Liver (tissue), 8 donors: ENCODE measurements at regions not wholly inside any gene's neighbourhood (a gene's known extent, or its start where the extent isn't known, plus 50 kb on each side); places are given as distances from the start of the nearest gene placed in this dataset.

ENCODE experiments used
- DNase-seq: peaks from one replicate; pipeline ENCODE4 v3.0.0-alpha.2; 2017; ENCODE audit warnings: low spot score
- H3K27ac ChIP-seq, 2 donors: one replicate each; pipeline ENCODE4 v1.7.0; 2013; ENCODE audit warnings: inconsistent platforms in 2 of 2, low read length in 2 of 2, control low read depth in 1 of 2, low read depth in 1 of 2, mild to moderate bottlenecking in 1 of 2
- H3K27me3 ChIP-seq, 4 donors: one replicate each; pipeline versions ENCODE4 v1.6.1 to v1.7.0; 2013; ENCODE audit warnings: low read length in 3 of 4, inconsistent platforms in 1 of 4, mild to moderate bottlenecking in 1 of 4, moderate library complexity in 1 of 4; ENCODE audit not compliant: control insufficient read depth in 4 of 4, insufficient read depth in 4 of 4
- H3K36me3 ChIP-seq, 4 donors: one replicate each; pipeline versions ENCODE4 v1.6.1 to v1.7.0; 2013; ENCODE audit warnings: low read length in 3 of 4, mild to moderate bottlenecking in 3 of 4, low read depth in 1 of 4, moderate library complexity in 1 of 4; ENCODE audit not compliant: control insufficient read depth in 4 of 4, insufficient read depth in 3 of 4
- H3K4me1 ChIP-seq, 4 donors: one replicate each; pipeline versions ENCODE4 v1.6.1 to v1.7.0; 2013; ENCODE audit warnings: low read length in 3 of 4, mild to moderate bottlenecking in 3 of 4, moderate library complexity in 1 of 4; ENCODE audit not compliant: control insufficient read depth in 4 of 4, insufficient read depth in 4 of 4
- H3K4me3 ChIP-seq, 3 donors: one replicate each; pipeline versions ENCODE4 v1.6.1 to v1.7.0; 2013; ENCODE audit warnings: low read length in 3 of 3, control low read depth in 1 of 3, low read depth in 1 of 3, mild to moderate bottlenecking in 1 of 3
- H3K9ac ChIP-seq, 2 donors: one replicate each; pipeline ENCODE4 v1.7.0; 2013; ENCODE audit warnings: low read length in 2 of 2, mild to moderate bottlenecking in 2 of 2, moderate library complexity in 2 of 2, control low read depth in 1 of 2, low read depth in 1 of 2
- H3K9me3 ChIP-seq, 4 donors: one replicate each; pipeline versions ENCODE4 v1.6.1 to v1.7.0; 2013; ENCODE audit warnings: low read length in 3 of 4; ENCODE audit not compliant: control insufficient read depth in 4 of 4
- CTCF ChIP-seq: fragments of 150-350 bp; IDR thresholded peaks from 2 replicates; pipeline ENCODE4 v1.5.1; 2017; ENCODE audit warnings: improper control_type of control experiment, low read depth, low read length; ENCODE audit not compliant: missing input control
- EGR1 ChIP-seq, 2 donors: IDR thresholded peaks; 2 replicates each; pipeline ENCODE4 v1.6.1; 2016 to 2018; ENCODE audit warnings: antibody characterized with exemption in 2 of 2, low read depth in 2 of 2
- FOXA2 ChIP-seq: IDR thresholded peaks from 2 replicates; pipeline ENCODE4 v1.6.1; 2016; ENCODE audit warnings: antibody characterized with exemption
- GABPA ChIP-seq, 2 donors: IDR thresholded peaks in 1 of 2; conservative IDR thresholded peaks in 1 of 2; 2 replicates each; pipeline ENCODE4 v1.6.1; 2016; ENCODE audit warnings: antibody characterized with exemption in 2 of 2, mild to moderate bottlenecking in 1 of 2, moderate library complexity in 1 of 2
- HNF4A ChIP-seq, 2 donors: conservative IDR thresholded peaks; 2 replicates each; pipeline ENCODE4 v1.6.1; 2016; ENCODE audit warnings: antibody characterized with exemption in 2 of 2, mild to moderate bottlenecking in 2 of 2
- JUND ChIP-seq, 2 donors: IDR thresholded peaks; 2 replicates each; pipeline ENCODE4 v1.6.1; 2016; ENCODE audit warnings: antibody characterized with exemption in 2 of 2
- MAX ChIP-seq: IDR thresholded peaks from 2 replicates; pipeline ENCODE4 v1.6.1; 2016; ENCODE audit warnings: antibody characterized with exemption
- NR2F2 ChIP-seq: IDR thresholded peaks from 2 replicates; pipeline ENCODE4 v1.6.1; 2016; ENCODE audit warnings: antibody characterized with exemption
- RAD21 ChIP-seq, 2 donors: IDR thresholded peaks; 2 replicates each; pipeline ENCODE4 v1.6.1; 2016; ENCODE audit warnings: antibody characterized with exemption in 2 of 2, mild to moderate bottlenecking in 2 of 2
- RXRA ChIP-seq, 2 donors: IDR thresholded peaks; 2 replicates each; pipeline ENCODE4 v1.6.1; 2017 to 2018; ENCODE audit warnings: antibody characterized with exemption in 2 of 2, mild to moderate bottlenecking in 1 of 2
- SP1 ChIP-seq: IDR thresholded peaks from 2 replicates; pipeline ENCODE4 v1.6.1; 2018; ENCODE audit warnings: antibody characterized with exemption, mild to moderate bottlenecking
- TAF1 ChIP-seq: conservative IDR thresholded peaks from 2 replicates; pipeline ENCODE4 v1.6.1; 2016; ENCODE audit warnings: antibody characterized with exemption, mild to moderate bottlenecking
- YY1 ChIP-seq: IDR thresholded peaks from 2 replicates; pipeline ENCODE4 v1.6.1; 2016; ENCODE audit warnings: antibody characterized with exemption, mild to moderate bottlenecking
- WGBS: extraction: QIAGEN DNeasy Blood & Tissue Kit; methylation state at CpG from one replicate; pipeline ENCODE4 v1.1.7; 2013; 5-methylcytosine and 5-hydroxymethylcytosine counted together
- TF ChIP-seq, protein P1 (sequence below): IDR thresholded peaks from 2 replicates; pipeline ENCODE4 v1.6.1; 2016; ENCODE audit warnings: antibody characterized with exemption
- TF ChIP-seq, protein P2 (sequence below): IDR thresholded peaks from 2 replicates; pipeline ENCODE4 v1.6.1; 2016; ENCODE audit warnings: antibody characterized with exemption, mild to moderate bottlenecking
- donor health status: healthy.
- donor health status: healthy.
- donor health status: healthy.
- donor health status: healthy.
- donor health status: healthy.

DNA sequence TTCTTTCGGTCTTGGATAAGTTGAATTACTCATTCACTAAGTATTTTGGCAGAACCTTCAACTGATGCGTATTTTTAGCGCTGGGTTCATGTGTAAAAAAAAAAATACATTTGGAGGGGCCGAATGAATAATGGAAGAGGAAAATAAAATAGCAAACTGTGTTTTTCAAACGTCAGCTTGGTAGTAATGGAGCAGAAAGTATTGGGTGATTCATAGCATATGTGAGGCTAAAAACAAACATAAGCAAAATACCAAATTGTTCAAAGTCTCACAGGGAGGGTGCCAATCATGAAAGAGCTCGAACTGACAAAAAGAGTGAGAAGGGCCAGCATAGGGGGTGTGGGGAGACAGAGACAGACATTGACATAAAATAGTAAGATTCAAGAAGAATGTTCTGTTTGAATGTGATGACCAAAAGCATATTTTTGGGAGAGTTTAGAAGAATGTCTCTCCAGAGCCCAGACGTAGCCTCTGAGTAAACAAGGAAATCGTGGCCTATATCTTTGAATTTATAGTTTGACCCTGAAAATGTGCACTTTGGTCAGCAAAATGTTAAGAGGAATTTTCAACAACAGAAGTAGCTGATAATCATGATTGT, 174.9 kb upstream of the HMHB1 start:
- Histone ChIP-seq H3K27ac (no peak overlapping the region), H3K27me3 (no peaks in the 10 kb centered on the region), H3K9me3 (no peaks in the 10 kb centered on the region), H3K36me3 (no peaks in the 10 kb centered on the region), H3K4me1 (no peaks in the 10 kb centered on the region), H3K9ac (no peak overlapping the region), H3K4me3 (no peak overlapping the region)
- DNase-seq: no peak
- TF ChIP-seq HNF4A (conservative IDR thresholded peaks at IDR 0.05) (no peak), EGR1 (IDR thresholded peaks at IDR 0.05; ENCODE audit: low read depth in 2 of 2) (no peak), GABPA (IDR thresholded peaks at IDR 0.05 in 1 of 2, conservative IDR thresholded peaks at IDR 0.05 in 1 of 2) (no peak), MAX (no peak), CTCF (no peak), YY1 (no peak), NR2F2 (no peak), RXRA (IDR thresholded peaks at IDR 0.05) (no peak), JUND (IDR thresholded peaks at IDR 0.05) (no peak), FOXA2 (no peak), SP1 (no peak), RAD21 (IDR thresholded peaks at IDR 0.05) (no peak), TAF1 (no peak)
- TF ChIP-seq, protein P1, sequence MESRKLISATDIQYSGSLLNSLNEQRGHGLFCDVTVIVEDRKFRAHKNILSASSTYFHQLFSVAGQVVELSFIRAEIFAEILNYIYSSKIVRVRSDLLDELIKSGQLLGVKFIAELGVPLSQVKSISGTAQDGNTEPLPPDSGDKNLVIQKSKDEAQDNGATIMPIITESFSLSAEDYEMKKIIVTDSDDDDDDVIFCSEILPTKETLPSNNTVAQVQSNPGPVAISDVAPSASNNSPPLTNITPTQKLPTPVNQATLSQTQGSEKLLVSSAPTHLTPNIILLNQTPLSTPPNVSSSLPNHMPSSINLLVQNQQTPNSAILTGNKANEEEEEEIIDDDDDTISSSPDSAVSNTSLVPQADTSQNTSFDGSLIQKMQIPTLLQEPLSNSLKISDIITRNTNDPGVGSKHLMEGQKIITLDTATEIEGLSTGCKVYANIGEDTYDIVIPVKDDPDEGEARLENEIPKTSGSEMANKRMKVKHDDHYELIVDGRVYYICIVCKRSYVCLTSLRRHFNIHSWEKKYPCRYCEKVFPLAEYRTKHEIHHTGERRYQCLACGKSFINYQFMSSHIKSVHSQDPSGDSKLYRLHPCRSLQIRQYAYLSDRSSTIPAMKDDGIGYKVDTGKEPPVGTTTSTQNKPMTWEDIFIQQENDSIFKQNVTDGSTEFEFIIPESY: no peak
- TF ChIP-seq, protein P2, sequence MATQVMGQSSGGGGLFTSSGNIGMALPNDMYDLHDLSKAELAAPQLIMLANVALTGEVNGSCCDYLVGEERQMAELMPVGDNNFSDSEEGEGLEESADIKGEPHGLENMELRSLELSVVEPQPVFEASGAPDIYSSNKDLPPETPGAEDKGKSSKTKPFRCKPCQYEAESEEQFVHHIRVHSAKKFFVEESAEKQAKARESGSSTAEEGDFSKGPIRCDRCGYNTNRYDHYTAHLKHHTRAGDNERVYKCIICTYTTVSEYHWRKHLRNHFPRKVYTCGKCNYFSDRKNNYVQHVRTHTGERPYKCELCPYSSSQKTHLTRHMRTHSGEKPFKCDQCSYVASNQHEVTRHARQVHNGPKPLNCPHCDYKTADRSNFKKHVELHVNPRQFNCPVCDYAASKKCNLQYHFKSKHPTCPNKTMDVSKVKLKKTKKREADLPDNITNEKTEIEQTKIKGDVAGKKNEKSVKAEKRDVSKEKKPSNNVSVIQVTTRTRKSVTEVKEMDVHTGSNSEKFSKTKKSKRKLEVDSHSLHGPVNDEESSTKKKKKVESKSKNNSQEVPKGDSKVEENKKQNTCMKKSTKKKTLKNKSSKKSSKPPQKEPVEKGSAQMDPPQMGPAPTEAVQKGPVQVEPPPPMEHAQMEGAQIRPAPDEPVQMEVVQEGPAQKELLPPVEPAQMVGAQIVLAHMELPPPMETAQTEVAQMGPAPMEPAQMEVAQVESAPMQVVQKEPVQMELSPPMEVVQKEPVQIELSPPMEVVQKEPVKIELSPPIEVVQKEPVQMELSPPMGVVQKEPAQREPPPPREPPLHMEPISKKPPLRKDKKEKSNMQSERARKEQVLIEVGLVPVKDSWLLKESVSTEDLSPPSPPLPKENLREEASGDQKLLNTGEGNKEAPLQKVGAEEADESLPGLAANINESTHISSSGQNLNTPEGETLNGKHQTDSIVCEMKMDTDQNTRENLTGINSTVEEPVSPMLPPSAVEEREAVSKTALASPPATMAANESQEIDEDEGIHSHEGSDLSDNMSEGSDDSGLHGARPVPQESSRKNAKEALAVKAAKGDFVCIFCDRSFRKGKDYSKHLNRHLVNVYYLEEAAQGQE: no peak
- WGBS: 80% methylated on average over 8 of the region's 8 CpGs

GRCh38 chr5:143635888-143636287, 176.1 kb upstream of the HMHB1 start:
- TF ChIP-seq YY1 (no peak), SP1 (no peak), HNF4A (conservative IDR thresholded peaks at IDR 0.05) (no peak), TAF1 (no peak), NR2F2 (no peak), RAD21 (IDR thresholded peaks at IDR 0.05) (no peak), EGR1 (IDR thresholded peaks at IDR 0.05; ENCODE audit: low read depth in 2 of 2) (no peak), JUND (IDR thresholded peaks at IDR 0.05) (no peak), GABPA (IDR thresholded peaks at IDR 0.05 in 1 of 2, conservative IDR thresholded peaks at IDR 0.05 in 1 of 2) (no peak), MAX (no peak), RXRA (IDR thresholded peaks at IDR 0.05) (no peak)
- TF ChIP-seq, protein P2: no peak
- Histone ChIP-seq H3K9me3 (no peaks in the 10 kb centered on the region), H3K27ac (no peak overlapping the region), H3K4me3 (no peak overlapping the region), H3K27me3 (no peaks in the 10 kb centered on the region), H3K36me3 (no peaks in the 10 kb centered on the region), H3K9ac (no peak overlapping the region), H3K4me1 (no peaks in the 10 kb centered on the region)
- WGBS: 94% methylated on average over 2 of the region's 2 CpGs
- DNase-seq: no peak
